Pancreas (tissue), 10 donors: ENCODE measurements at regions not wholly inside any gene's neighbourhood (a gene's known extent, or its start where the extent isn't known, plus 50 kb on each side); places are given as distances from the start of the nearest gene placed in this dataset.

Experiments used
- ATAC-seq, 4 donors: fragments of 200-7000 bp; cut with Tn5 transposase; one replicate each; pipeline versions ENCODE4 v1.8.0 to v1.9.1; 2020; ENCODE audit warnings: mild to moderate bottlenecking in 4 of 4, moderate library complexity in 4 of 4
- DNase-seq, 6 donors: peaks; one replicate each; pipeline ENCODE4 v3.0.0-alpha.2; 2020
- FAIRE-seq: peaks from 2 replicates; lab custom pipeline; 2012; peaks lifted over from hg19 to GRCh38; lab: Jason Lieb, UNC
- H3K27ac ChIP-seq, 4 donors: fragments of 200-600 bp; sonication (generic); 1 replicate in 3 of 4; 2 replicates in 1 of 4; pipeline versions ENCODE4 v1.5.0 to v1.8.0; 2020
- H3K27me3 ChIP-seq, 4 donors: fragments of 200-600 bp; one replicate each; pipeline ENCODE4 v1.8.0; 2021
- H3K36me3 ChIP-seq, 3 donors: fragments of 200-600 bp; sonication (generic) in 1 of 3; one replicate each; pipeline versions ENCODE4 v1.5.0 to v1.8.0; 2020 to 2021
- H3K4me1 ChIP-seq, 3 donors: fragments of 200-600 bp; one replicate each; pipeline ENCODE4 v1.8.0; 2021
- H3K4me3 ChIP-seq, 4 donors: fragments of 200-600 bp; sonication (generic) in 2 of 4; one replicate each; pipeline versions ENCODE4 v1.5.0 to v1.8.0; 2020 to 2021
- H3K9me3 ChIP-seq, 4 donors: fragments of 200-600 bp; one replicate each; pipeline ENCODE4 v1.8.0; 2021
- CTCF ChIP-seq, 4 donors: fragments of 200-600 bp; sonication (generic) in 3 of 4; IDR thresholded peaks; one replicate each; pipeline versions ENCODE4 v1.5.0 to v1.8.0; 2021; ENCODE audit warnings: antibody characterized with exemption in 4 of 4
- WGBS, 2 donors: extraction: QIAGEN DNeasy Blood & Tissue Kit; methylation state at CpG; one replicate each; pipeline ENCODE4 v1.1.7; 2013; 5-methylcytosine and 5-hydroxymethylcytosine counted together
- intact Hi-C, 3 donors: fragments of 100-400 bp; cut with DNase I; formaldehyde crosslinking; loops; one replicate each; pipeline versions ENCODE4 v1.11.1 to v1.14.2; 2022
- donor health status: healthy with polysubstance abuse.
- donor health status: DM: no; HTN: no; CAD: no; lungs with moderate emphysema.
- donor health status: DM: no; HTN: no; CAD: no.
- donor health status: control.
- donor health status: control.
- donor health status: Bipolar disorder and iron deficiency.
- donor health status: DM: yes; HTN: yes; CAD: no.
- donor health status: DM: no; HTN: no; CAD: no.
- donor health status: DM: no; HTN: no; CAD: no.
- donor health status: DM: yes; HTN: yes; CAD: no.

- ATAC-seq: no peak
- no peaks in the 10 kb centered on the region for H3K27me3 ChIP-seq
- H3K4me1 ChIP-seq: no peaks in the 10 kb centered on the region
- no peak for FAIRE-seq
- DNase-seq: no peak
- intact Hi-C loops: no loop called here
- no peaks in the 10 kb centered on the region for H3K9me3 ChIP-seq
- no peak overlapping the region for H3K4me3 ChIP-seq
- no peak overlapping the region for H3K27ac ChIP-seq
- no peak for TF ChIP-seq CTCF (IDR thresholded peaks at IDR 0.05)
- H3K36me3 ChIP-seq: no peaks in the 10 kb centered on the region
Measured at GRCh38 chr2:107473150-107473549, 353.5 kb upstream of the RGPD4 start.

GRCh38 chr2:107475859-107476258 lies 350.8 kb upstream of the RGPD4 start:
- intact Hi-C loops: no loop called here
- WGBS, 2 donors: 87 to 99% methylated on average over 2 of the region's 2 CpGs
- no peak for TF ChIP-seq CTCF (IDR thresholded peaks at IDR 0.05)
- ATAC-seq (no peak), FAIRE-seq (no peak), DNase-seq (no peak)
- Histone ChIP-seq H3K27me3 (no peaks in the 10 kb centered on the region), H3K36me3 (no peaks in the 10 kb centered on the region), H3K4me1 (no peaks in the 10 kb centered on the region), H3K4me3 (no peak overlapping the region), H3K9me3 (no peaks in the 10 kb centered on the region), H3K27ac (no peak overlapping the region)

- intact Hi-C loops: no loop called here
Measured at GRCh38 chr2:107502539-107502938, 324.2 kb upstream of the RGPD4 start.

GRCh38 chr2:107511970-107512789 lies 314.5 kb upstream of the RGPD4 start:
- H3K4me3 ChIP-seq: no peak overlapping the region
- H3K27me3 ChIP-seq: no peaks in the 10 kb centered on the region
- H3K9me3 ChIP-seq: no peaks in the 10 kb centered on the region
- DNase-seq (no peak), ATAC-seq (no peak), FAIRE-seq (no peak)
- no peak overlapping the region for H3K27ac ChIP-seq
- WGBS, 2 donors: 62 to 64% methylated on average over 6 of the region's 6 CpGs
- intact Hi-C loops: no loop called here
- no peak for TF ChIP-seq CTCF (IDR thresholded peaks at IDR 0.05)
- H3K36me3 ChIP-seq: no peaks in the 10 kb centered on the region
- no peaks in the 10 kb centered on the region for H3K4me1 ChIP-seq

More at GRCh38 chr2:107502539-107502938, 324.2 kb upstream of the RGPD4 start:
- no peak for TF ChIP-seq CTCF (IDR thresholded peaks at IDR 0.05)
- no peak overlapping the region for H3K27ac ChIP-seq
- DNase-seq (no peak), ATAC-seq (no peak), FAIRE-seq (no peak)
- no peaks in the 10 kb centered on the region for H3K4me1 ChIP-seq
- no peaks in the 10 kb centered on the region for H3K27me3 ChIP-seq
- H3K36me3 ChIP-seq: no peaks in the 10 kb centered on the region
- H3K9me3 ChIP-seq: no peaks in the 10 kb centered on the region
- no peak overlapping the region for H3K4me3 ChIP-seq

- no peak for TF ChIP-seq CTCF (IDR thresholded peaks at IDR 0.05)
- intact Hi-C loops: no loop called here
- Histone ChIP-seq H3K4me3 (no peak overlapping the region), H3K4me1 (no peaks in the 10 kb centered on the region), H3K27me3 (no peaks in the 10 kb centered on the region), H3K36me3 (no peaks in the 10 kb centered on the region), H3K27ac (no peak overlapping the region), H3K9me3 (no peaks in the 10 kb centered on the region)
- FAIRE-seq (no peak), ATAC-seq (no peak), DNase-seq (no peak)
- WGBS, 2 donors: 44 to 45% methylated on average over 1 of the region's 1 CpG
Measured at GRCh38 chr2:107525406-107525805, 301.3 kb upstream of the RGPD4 start.
